GM20000 (cell line): ENCODE measurements at regions not wholly inside any gene's neighbourhood (a gene's known extent, or its start where the extent isn't known, plus 50 kb on each side); places are given as distances from the start of the nearest gene placed in this dataset.

Source experiments
- DNase-seq: peaks from one replicate; pipeline ENCODE4 v3.0.0; 2012; ENCODE audit warnings: low spot score
- CTCF ChIP-seq: IDR thresholded peaks from 2 replicates; pipeline ENCODE4 v1.5.1; 2012; ENCODE audit warnings: mild to moderate bottlenecking, control low read depth; ENCODE audit errors: extremely low read depth, missing control alignments

DNA sequence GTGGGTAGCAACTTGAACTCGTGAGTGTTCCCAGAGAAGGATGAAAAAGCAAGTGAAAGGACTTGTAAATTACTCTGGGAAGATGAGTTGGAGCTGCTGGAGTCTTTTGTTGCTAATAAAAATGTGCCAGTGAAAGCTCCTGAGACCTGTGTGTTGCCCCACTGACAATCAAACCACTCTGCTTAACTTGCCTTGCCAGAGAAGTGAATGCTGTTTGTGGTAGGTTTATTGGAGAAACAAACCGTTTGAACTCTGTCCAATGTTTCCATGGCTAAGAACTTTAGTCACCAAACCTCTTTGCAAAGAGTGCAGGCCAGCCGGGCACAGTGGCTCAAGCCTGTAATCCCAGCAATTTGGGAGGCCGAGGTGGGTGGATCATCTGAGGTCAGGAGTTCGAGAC lies 586.9 kb downstream of the PCDH7 start:
- no peak for TF ChIP-seq CTCF
- no peak for DNase-seq

DNA sequence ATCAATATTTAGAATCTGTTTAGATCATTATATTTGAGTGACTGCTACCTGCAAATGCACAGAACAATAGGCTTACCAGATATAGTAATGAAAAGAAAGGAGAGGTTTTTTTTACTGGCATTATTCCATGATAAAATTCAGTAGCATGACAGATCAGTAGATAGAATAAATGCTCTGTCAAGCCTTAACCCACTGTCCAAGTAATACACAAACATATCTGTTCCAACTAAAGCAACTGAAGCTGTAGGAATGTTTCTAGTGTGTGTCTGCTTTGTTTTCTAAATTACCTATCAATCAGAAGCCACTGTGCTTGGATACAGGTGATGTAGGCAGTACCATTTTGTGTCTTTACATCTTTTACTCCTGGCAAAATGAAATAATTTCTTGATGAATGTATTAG lies 604.6 kb downstream of the PCDH7 start:
- no peak for DNase-seq
- no peak for TF ChIP-seq CTCF

- TF ChIP-seq CTCF: no peak
- DNase-seq: no peak
Observed at GRCh38 chr4:31325300-31325699, 605.1 kb downstream of the PCDH7 start.

GRCh38 chr4:31327031-31327430 lies 606.9 kb downstream of the PCDH7 start:
- TF ChIP-seq CTCF: no peak
- DNase-seq: no peak

DNA sequence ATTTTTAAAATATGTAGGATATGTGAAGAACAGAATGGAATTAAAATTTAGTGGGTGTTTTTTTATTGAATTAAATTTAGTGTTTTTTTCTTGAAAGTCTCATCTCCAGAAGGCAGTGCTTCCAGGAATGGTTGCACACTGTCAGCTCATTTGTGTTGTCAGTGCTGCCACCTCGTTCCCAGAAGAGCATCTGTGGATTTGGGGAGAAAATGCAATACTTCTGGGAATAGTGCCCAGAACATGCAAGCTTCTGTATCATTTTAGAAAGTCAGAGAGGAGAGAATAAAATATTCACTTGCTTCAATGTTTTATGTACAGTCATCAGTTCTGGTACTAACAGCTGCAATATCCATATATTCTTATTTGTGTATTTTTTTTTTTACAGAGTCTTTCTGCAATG lies 608.8 kb downstream of the PCDH7 start:
- TF ChIP-seq CTCF: no peak
- DNase-seq: no peak

DNA sequence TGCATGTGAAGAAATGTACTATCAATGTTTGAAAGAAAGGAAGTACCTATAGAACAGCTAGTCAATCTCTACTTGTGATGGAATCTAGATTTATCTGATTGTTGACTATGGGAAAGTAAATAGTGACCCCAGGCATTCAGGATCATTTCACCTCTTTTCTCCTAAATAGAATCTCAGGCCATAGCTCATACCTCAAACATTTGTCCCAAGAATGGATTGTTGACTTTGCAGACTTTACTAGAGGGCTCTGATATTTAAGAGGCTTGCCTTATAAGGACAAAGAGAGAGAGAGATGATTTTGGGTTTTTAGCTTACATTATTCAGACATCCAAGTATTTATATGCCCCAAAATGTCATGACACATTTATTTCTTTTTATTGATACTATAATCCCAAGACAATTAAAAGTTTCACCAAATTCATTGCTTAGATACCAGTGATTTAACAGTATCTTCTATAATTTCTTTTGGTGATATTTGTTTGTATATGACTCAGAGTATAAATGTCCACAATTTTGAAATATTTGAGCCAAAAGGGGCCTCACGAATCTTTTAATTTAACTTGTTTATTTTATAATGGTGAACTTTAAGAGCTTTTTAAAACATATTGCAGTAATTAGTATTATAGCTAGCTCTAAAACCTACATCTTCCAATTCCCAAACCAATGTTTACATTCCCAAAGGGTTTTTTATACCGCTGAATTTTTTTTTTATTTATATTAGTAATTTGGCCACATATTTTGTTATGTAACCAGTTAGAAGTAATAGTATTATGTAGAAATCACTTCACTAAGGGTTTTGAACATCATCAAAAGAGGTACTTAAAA lies 614.1 kb downstream of the PCDH7 start:
- DNase-seq: no peak
- no peak for TF ChIP-seq CTCF

DNA sequence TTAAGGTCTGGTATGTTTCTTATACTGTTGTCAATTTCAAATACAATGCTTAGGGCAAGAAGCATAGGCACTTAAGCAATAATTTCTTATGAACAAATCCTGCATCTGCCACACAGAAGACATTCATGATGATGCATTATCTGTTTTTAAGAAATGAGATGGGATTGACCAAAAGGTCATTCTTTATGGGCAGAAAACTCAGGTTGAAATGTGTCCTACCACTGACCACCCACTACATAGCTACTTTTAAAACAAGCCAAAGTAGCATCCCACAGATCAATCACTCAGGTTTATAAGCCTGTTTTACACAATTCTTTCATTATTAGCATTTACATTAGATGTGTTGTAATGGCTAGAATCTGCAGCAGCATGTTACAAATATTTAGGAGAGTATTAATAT lies 617.8 kb downstream of the PCDH7 start:
- no peak for DNase-seq
- no peak for TF ChIP-seq CTCF
